MM.1S (cell line): ENCODE measurements at regions not wholly inside any gene's neighbourhood (a gene's known extent, or its start where the extent isn't known, plus 50 kb on each side); places are given as distances from the start of the nearest gene placed in this dataset.

Experiments used
- DNase-seq: peaks from one replicate; pipeline ENCODE4 v3.0.0-alpha.2; 2015
- H2AFZ ChIP-seq: fragments of 300-600 bp; sonication (generic); 2 replicates; pipeline ENCODE4 v1.6.0; 2016; ENCODE audit warnings: antibody characterized with exemption, low read length
- H3F3A ChIP-seq: fragments of 300-600 bp; sonication (generic); 2 replicates; pipeline ENCODE4 v1.6.1; 2016; ENCODE audit warnings: mild to moderate bottlenecking, antibody characterized with exemption, low read length, moderate library complexity, mixed read lengths; ENCODE audit not compliant: insufficient read depth
- H3K27ac ChIP-seq: fragments of 300-600 bp; sonication (generic); 2 replicates; pipeline ENCODE4 v1.5.1; 2016; ENCODE audit warnings: mild to moderate bottlenecking, low read length
- H3K27me3 ChIP-seq: fragments of 300-600 bp; sonication (generic); replicated peaks from 2 replicates; pipeline ENCODE4 v1.6.0; 2016; ENCODE audit warnings: low read length; ENCODE audit not compliant: insufficient read depth
- H3K36me3 ChIP-seq: fragments of 300-600 bp; sonication (generic); replicated peaks from 2 replicates; pipeline ENCODE4 v1.6.1; 2016; ENCODE audit warnings: mild to moderate bottlenecking, low read length, mixed read lengths; ENCODE audit not compliant: insufficient read depth
- H3K4me1 ChIP-seq: fragments of 300-600 bp; sonication (generic); 2 replicates; pipeline ENCODE4 v1.6.1; 2016; ENCODE audit warnings: low read length, mixed read lengths
- H3K4me2 ChIP-seq: fragments of 300-600 bp; sonication (generic); 2 replicates; pipeline ENCODE4 v1.6.0; 2016; ENCODE audit warnings: low read depth, low read length
- H3K4me3 ChIP-seq: fragments of 300-600 bp; sonication (generic); 2 replicates; pipeline ENCODE4 v1.5.1; 2016; ENCODE audit warnings: low read length, mixed read lengths
- H3K79me2 ChIP-seq: fragments of 300-600 bp; sonication (generic); 2 replicates; pipeline ENCODE4 v1.6.1; 2016; ENCODE audit warnings: mixed run types, low read length, mixed read lengths
- H3K9ac ChIP-seq: fragments of 300-600 bp; sonication (generic); 2 replicates; pipeline ENCODE4 v1.6.1; 2016; ENCODE audit warnings: low read length, mixed read lengths
- H3K9me2 ChIP-seq: fragments of 300-600 bp; sonication (generic); replicated peaks from 2 replicates; pipeline ENCODE4 v1.6.1; 2016; ENCODE audit warnings: mild to moderate bottlenecking, low read length, mixed read lengths; ENCODE audit not compliant: insufficient read depth
- H3K9me3 ChIP-seq: fragments of 300-600 bp; sonication (generic); replicated peaks from 2 replicates; pipeline ENCODE4 v1.6.1; 2016; ENCODE audit warnings: mild to moderate bottlenecking, low read length, mixed read lengths; ENCODE audit not compliant: insufficient read depth
- H4K20me1 ChIP-seq: fragments of 300-600 bp; sonication (generic); 2 replicates; pipeline ENCODE4 v1.6.1; 2016; ENCODE audit warnings: mild to moderate bottlenecking, low read length, moderate library complexity, mixed read lengths; ENCODE audit not compliant: insufficient read depth
- CTCF ChIP-seq: fragments of 300-600 bp; sonication (generic); IDR thresholded peaks from 2 replicates; pipeline ENCODE4 v1.5.1; 2016; ENCODE audit warnings: antibody characterized with exemption, low read length, mixed read lengths
- EZH2 ChIP-seq: fragments of 300-600 bp; sonication (generic); optimal IDR thresholded peaks from 2 replicates; pipeline ENCODE3; 2017; ENCODE audit warnings: low read depth, mild to moderate bottlenecking, antibody characterized with exemption, low read length, mixed read lengths
- EZH2phosphoT487 ChIP-seq: fragments of 300-600 bp; sonication (generic); IDR thresholded peaks from 2 replicates; pipeline ENCODE4 v1.6.1; 2018; ENCODE audit warnings: antibody characterized with exemption, low read length

GRCh38 chr9:91141407-91141965, 220.2 kb downstream of the AUH start:
- Histone ChIP-seq H3K27ac (no peak overlapping the region), H3K4me1 (peaks cover 14% of the 10 kb centered on the region), H3K9me3 (no peaks in the 10 kb centered on the region), H4K20me1 (no peaks in the 10 kb centered on the region), H3K9me2 (no peaks in the 10 kb centered on the region), H3K9ac (no peak overlapping the region), H3K36me3 (no peaks in the 10 kb centered on the region), H3K27me3 (no peaks in the 10 kb centered on the region), H2AFZ (no peak overlapping the region), H3K4me3 (no peak overlapping the region), H3K79me2 (0 out of 2 replicates have a peak, but pooled peaks cover 4% of the 10 kb centered on the region), H3K4me2 (no peak overlapping the region), H3F3A (no peaks in the 10 kb centered on the region)
- TF ChIP-seq EZH2 (no peak), CTCF (no peak), EZH2phosphoT487 (no peak)
- DNase-seq: no peak

- no peak for DNase-seq
- Histone ChIP-seq H4K20me1 (no peaks in the 10 kb centered on the region), H3K4me3 (no peak overlapping the region), H2AFZ (no peak overlapping the region), H3K4me1 (peaks cover 30% of the 10 kb centered on the region), H3K9me3 (no peaks in the 10 kb centered on the region), H3K4me2 (no peak overlapping the region), H3K27ac (no peak overlapping the region), H3K27me3 (no peaks in the 10 kb centered on the region), H3K79me2 (0 out of 2 replicates have a peak, but pooled peaks cover 8% of the 10 kb centered on the region), H3K9me2 (no peaks in the 10 kb centered on the region), H3K9ac (no peak overlapping the region), H3F3A (peaks cover 12% of the 10 kb centered on the region), H3K36me3 (no peaks in the 10 kb centered on the region)
- TF ChIP-seq EZH2phosphoT487 (no peak), CTCF (no peak), EZH2 (no peak)
These were observed 218.6 kb downstream of the AUH start for GRCh38 chr9:91143162-91143561.

GRCh38 chr9:91143642-91144041, 218.1 kb downstream of the AUH start:
- H3K9ac ChIP-seq: no peak overlapping the region
- H3K27ac ChIP-seq: no peak overlapping the region
- no peak overlapping the region for H3K4me3 ChIP-seq

More at GRCh38 chr9:91143642-91144041, 218.1 kb downstream of the AUH start:
- DNase-seq: no peak
- Histone ChIP-seq H3K4me2 (no peak overlapping the region), H3K9me3 (no peaks in the 10 kb centered on the region), H2AFZ (no peak overlapping the region), H3K36me3 (no peaks in the 10 kb centered on the region), H4K20me1 (no peaks in the 10 kb centered on the region), H3K9me2 (no peaks in the 10 kb centered on the region), H3K79me2 (0 out of 2 replicates have a peak, but pooled peaks cover 8% of the 10 kb centered on the region), H3K4me1 (peaks cover 35% of the 10 kb centered on the region), H3K27me3 (no peaks in the 10 kb centered on the region), H3F3A (peaks cover 17% of the 10 kb centered on the region)
- TF ChIP-seq CTCF (no peak), EZH2phosphoT487 (no peak), EZH2 (no peak)
